ENCODE measurements at regions not wholly inside any gene's neighbourhood (a gene's known extent, or its start where the extent isn't known, plus 50 kb on each side); places are given as distances from the start of the nearest gene placed in this dataset.

DNA sequence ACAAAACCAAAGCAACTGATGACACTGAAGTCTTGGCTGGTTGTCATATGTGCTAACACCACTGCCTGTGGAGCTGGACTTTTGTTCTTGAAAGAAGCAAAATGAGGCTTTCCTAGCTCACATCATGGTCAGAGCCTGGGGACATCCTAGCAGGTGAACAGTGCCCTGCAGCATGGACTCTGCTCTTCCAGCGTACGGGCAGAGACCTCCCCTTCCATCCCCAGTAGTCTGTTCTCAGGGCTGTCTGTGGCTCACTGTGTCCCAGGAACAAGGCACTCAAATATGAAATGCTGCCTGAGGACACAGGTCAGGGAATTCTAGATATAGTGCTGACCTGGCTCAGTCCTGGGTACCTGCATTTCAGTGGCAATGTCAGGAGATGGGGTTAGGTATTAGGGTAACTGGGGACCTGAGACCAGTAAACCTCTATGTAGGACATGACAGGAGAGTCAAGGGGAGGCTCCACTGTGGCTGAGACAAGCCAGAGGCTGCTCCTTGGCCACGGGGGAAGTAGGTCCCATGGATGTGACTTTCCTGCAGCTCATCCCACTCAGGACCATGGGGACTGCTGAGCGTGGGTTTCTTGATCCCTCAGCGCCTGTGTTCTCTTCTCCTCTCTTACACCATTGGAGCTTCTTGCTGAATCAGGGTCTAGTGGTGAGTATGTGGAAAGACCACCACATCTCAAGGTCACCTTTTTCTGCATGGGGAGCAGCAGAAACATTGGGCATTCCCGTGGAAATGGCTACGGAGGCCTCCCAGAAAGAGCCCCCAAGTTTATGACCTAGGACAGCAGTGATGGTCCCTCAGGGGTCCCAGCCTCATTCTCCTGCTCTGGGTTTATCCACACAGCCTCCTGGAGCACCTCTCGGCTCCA is 80.1 kb downstream of the ZNF280B start:
- in situ Hi-C loops (cut with HindIII; ENCODE audit: extremely low pct_ligation_motif_present, low pct_unique_long_range_greater_than_20kb) (loop anchor here (5.0 kb wide), 1 partner anchor 76 kb away; no protein-coding TSS in a partner anchor), intact Hi-C loops (cut with micrococcal nuclease; ENCODE audit: unreplicated experiment) (no loop called here)
- peak overlapping the region; percentile 47; the same call in 1 of the 2 replicates for H3K4me2 ChIP-seq (ENCODE audit: low read depth, low read length)
- H3K79me2 ChIP-seq (ENCODE audit: insufficient read depth, low read length): no peaks in the 10 kb centered on the region
- TF ChIP-seq PAXIP1 (CRISPR knock-in tag; conservative IDR thresholded peaks at IDR 0.05): peak; percentile 26; the same call in 1 of the 2 replicates
- TF ChIP-seq HNF4A (CRISPR knock-in tag; IDR thresholded peaks at IDR 0.05): peak; percentile 62
- TF ChIP-seq CTCF (CRISPR knock-in tag; IDR thresholded peaks at IDR 0.05): no peak
- peak; percentile 42 for TF ChIP-seq SALL1 (CRISPR knock-in tag; IDR thresholded peaks at IDR 0.05)
- no peak overlapping the region for H3K9ac ChIP-seq (ENCODE audit: insufficient read depth, low read depth, low read length)
- ChIA-PET POLR2A (no interaction called here), CTCF (ENCODE audit: low intra/inter-chr PET ratio, low total read pairs) (no interaction called here)
- no peaks in the 10 kb centered on the region for H3K9me3 ChIP-seq (ENCODE audit: low read length)
- H3K4me1 ChIP-seq (ENCODE audit: insufficient read depth, low read length): peaks cover 63% of the 10 kb centered on the region
- no peak overlapping the region for H2AFZ ChIP-seq (ENCODE audit: low read length)
- DNase-seq (ENCODE audit: low spot score) (no peak), FAIRE-seq (peak; percentile 26), ATAC-seq (peak; percentile 53)
- no TSS peak for BruUV-seq (replicated peaks)
- H3K27ac ChIP-seq (ENCODE audit: extremely low read length, insufficient read depth, low read length): no peak overlapping the region
- no peaks in the 10 kb centered on the region for H4K20me1 ChIP-seq (ENCODE audit: insufficient read depth, low read length)
- WGBS (ENCODE audit: low lambda C conversion rate): 0% methylated on average over 4 of the region's 8 CpGs
- H3K27me3 ChIP-seq (ENCODE audit: control insufficient read depth in 1 of 2, insufficient read depth in 2 of 2, low read length in 2 of 2): no peaks in the 10 kb centered on the region
- H3K4me3 ChIP-seq (replicated peaks in 1 of 3; ENCODE audit: insufficient read depth in 1 of 3, low read depth in 2 of 3, low read length in 3 of 3): no peak overlapping the region
- H3K36me3 ChIP-seq (replicated peaks in 1 of 2; ENCODE audit: control insufficient read depth in 1 of 2, insufficient read depth in 2 of 2, low read length in 2 of 2): no peaks in the 10 kb centered on the region

All from HepG2 (cell line).